ENCODE measurements at regions not wholly inside any gene's neighbourhood (a gene's known extent, or its start where the extent isn't known, plus 50 kb on each side); places are given as distances from the start of the nearest gene placed in this dataset.

DNA sequence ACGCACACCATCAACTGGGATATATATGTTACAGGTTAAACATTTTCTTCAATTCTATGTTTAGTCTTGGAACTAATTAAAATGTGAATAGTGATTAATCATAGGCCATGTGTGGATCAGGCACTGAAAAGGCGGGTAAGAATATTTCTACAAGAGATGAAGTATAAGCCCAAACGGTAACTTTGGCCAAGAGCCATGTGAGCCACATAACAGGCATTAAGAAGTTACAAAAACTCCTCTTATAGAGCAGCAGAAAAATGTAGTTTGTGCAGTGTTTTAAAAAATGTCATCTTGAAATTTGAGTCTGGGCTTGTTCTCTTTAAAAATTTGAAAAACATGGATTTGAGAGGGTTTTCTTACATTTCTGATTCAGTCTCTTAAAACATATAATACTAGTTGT is 521.8 kb upstream of the DIPK2B start:
- no peak for DNase-seq

DNA sequence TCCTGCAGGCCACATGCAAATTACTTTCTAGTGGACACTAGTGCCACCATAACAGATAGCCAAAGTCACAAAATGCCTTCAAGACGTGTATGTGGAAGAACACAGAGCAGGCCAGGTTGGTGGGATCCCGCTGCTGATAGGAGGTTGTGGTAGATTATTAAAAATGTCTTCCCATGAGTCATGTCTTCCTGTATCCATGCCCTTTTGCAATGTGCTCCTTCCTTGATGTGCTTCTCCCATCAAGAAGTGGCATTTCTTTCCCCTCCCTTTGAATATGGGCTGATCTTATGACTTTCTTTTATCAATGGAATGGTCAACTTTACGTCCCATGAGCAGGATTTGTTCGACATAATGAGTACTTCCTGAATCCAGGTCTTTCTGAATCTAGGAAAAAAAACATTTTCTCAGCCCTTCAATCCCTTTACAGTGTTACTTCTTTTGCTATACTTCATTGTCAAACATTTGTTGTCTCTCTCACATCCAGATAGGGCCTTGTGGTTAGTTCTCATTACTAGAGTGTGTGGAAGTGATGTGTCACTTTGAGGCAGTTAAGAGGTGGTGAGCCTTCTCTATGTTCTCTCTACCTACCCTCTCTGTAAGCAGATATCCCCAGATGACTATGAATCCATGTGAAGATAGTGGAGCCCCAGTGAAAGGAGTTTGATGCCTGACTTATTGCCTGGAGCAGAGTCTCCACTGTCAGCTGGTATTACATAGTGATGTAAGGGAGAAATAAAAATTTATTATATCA is 519.2 kb upstream of the DIPK2B start:
- no peak for DNase-seq

DNA sequence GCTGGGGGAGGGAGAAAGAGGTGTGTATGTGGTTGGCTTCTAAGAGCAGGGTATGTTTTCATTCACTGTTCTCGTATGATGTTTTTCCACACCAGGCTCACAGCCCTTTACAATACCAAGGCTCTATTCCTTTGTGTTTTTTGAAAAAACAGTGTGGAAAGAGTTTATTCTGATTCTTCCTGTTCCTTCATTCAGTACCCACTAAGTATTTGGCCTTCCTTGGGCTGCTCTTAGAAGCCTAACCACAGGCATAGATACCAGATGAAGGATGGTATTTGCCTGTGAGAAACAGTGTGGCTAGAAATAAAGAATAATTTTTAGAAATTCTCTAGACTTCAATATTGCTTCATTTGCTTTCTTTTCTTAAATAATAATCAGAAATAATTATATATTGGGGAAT is 518.0 kb upstream of the DIPK2B start:
- DNase-seq = no peak

DNA sequence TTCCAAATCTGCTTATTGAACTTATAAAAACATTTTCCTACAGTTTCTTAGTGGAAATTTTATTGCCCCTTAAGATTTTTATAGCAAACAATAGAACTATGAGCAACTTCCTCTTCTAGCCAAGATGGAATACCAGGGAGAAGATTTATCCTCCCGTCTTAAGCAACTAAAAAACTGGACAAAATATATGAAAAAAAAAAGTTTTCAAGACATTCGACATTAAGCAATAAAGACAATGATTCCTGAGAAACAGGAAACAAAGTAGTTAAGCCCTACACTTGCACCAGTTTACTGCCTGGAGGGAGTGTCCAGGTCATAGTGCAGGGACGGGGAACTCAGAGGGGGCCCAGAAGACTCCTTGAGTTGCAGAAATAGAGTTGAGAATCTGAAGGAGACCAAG is 516.1 kb upstream of the DIPK2B start:
- no peak for DNase-seq

DNA sequence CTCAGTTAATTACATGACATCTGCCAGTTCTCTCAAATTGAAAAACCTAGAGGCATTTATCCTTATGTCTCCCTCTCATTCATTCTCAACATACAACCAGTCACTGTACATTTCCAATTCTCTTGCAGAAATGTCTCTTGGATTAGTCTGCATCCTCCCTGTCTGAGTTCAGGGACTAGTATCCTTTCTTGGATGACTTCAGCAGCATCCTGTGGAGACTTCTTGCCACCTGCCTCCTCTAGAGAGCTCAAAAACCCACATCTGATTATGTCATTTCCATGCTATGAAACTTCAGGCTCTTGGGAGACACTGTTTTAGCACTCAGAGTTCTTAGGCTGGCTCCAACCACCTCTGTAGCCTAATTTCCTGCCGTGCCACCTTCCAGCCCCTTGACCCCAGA is 515.1 kb upstream of the DIPK2B start:
- DNase-seq = no peak

DNA sequence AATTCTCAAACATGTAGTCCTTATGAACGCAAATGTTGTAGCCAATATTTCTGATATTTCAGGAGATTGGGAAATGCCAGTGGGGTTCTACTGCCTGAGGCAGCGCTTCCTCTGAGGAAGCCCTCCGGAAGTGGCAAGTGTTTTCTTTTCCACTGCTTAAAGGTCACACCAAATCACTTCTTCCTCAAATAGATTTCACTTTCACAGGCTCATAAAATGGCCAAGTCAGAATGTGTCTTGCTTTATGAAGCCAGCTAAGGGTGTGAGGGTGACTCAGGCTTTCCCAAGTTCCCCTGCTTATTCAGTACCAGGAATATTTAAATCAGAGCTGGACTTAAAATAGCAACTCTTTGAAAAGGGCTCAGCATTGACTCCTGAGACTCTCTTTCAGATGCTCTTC is 514.2 kb upstream of the DIPK2B start:
- DNase-seq = no peak

DNA sequence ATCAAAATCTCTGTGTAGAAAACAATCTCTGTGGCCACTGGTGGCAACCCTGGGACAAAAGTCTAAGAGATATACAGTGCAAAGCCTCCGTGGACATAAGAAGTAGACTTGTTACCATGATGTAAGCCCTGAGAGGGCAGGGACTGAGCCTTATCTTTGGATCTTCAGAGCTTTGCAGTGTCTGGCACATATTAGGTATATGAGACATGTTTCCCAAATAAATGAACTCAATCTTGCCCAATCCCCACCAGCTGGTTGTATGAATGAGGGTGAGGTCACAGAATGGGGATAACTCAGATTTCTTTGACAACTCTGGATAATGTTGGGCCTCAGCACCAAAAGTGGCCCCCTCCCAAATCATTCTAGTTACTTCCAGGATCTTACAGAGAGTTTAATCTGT is 511.4 kb upstream of the DIPK2B start:
- DNase-seq = no peak

DNA sequence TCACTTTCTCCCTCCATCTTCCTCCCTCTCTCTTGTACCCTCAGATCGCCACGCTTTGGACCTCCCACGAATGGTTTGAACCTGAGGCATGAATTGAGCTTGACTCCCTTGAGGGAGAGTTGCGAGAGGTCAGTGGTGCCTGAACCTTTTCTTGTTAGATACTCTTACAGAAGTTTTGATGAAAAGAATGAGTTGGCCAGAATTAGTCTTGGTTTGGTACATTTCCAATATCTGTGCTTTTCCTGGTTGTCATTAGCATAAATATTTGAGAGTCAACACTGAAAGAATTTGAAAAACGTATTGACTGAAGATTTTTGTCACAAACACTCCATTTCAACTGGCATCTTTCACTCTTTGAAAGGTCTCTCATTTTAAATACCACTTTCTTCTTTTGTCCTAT is 510.6 kb upstream of the DIPK2B start:
- no peak for DNase-seq

DNA sequence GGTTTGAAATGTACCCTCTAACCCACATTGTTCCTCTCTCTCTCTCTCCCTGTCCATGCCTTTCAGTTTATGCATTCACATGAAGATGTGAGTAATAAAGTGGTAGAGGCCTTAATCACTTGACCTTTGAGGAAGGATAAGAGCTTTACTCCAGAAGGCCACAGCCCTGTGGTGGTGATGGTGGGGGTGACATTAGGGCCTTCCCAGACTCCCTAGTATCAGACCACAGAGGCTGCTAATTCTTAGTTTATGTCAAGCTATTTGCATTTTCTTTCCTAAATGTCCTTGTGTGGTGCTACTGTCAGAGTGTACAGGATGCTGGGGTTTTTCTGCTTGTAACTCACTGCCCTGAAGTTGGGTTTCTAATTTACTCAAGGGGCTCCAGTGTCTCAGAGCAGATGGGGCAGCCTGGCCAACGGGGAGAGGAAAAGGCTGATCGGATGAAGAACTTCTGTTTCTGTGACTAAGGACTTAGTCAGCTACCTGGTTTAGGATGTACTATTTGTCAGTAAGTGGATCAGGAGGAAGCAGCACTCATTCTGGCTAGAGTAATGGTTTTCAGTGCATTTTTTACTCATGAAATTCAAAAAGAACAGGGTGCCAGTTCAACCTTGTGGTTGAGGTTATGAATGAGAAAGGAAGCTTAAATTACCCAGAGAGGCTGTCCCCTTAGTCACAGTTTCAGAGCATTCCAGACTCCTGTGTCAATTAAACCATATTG is 509.6 kb upstream of the DIPK2B start:
- no peak for DNase-seq

DNA sequence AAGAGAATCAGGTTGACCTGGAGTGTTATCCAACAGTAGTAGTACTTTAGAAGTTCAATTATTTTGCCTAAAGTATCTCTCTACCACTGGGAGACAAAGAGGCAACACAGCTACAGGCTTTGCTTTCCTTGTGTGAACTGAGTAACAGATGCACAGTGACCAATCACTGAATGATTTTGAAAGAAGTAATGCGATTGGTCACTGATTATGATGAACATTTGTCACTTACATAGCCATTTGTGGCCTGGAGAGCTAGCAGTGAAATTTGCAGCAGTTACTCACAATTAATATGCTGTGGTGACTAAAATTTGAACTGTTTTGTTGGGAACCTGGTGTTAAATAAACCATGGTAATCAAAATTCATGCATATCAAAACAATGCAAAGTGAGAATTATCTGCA is 508.7 kb upstream of the DIPK2B start:
- DNase-seq = no peak

DNA sequence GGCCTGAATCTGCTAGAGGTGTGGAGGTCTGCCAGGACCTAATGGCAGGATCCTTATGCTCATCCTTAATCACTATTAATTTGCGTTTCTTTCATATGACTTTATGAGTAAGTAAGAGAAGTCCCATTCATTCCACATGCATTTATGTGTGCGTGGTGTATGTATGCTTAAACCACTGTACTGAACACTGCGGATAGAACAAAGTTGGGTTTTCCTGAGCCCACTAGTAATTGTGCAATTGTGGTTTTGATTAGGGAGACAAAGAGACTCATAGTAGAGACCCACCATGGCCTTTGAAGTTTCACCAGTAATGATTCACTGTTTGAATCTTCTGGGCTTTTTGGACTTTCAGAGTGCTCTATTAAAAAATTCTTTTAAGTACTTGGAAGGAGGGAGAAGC is 498.5 kb upstream of the DIPK2B start:
- no peak for DNase-seq

DNA sequence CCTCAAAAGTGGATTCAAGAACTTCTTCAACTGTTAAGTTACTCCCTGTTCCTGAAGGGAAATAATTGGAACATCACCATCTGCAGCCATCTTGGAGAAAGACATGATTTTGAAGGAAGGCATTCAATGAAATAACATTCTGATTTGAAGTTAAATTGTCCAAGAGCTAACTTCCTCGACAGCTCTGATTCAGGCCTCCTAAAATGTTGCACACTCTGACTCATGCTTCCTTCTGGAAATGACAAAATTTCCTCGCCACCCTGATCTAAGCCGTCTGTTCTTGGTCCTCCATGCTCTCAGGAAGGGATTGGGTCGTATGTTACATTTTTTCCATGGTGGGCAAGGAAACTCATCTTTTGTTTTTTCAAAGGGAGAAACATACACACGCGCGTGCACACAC is 496.9 kb upstream of the DIPK2B start:
- no peak for DNase-seq

DNA sequence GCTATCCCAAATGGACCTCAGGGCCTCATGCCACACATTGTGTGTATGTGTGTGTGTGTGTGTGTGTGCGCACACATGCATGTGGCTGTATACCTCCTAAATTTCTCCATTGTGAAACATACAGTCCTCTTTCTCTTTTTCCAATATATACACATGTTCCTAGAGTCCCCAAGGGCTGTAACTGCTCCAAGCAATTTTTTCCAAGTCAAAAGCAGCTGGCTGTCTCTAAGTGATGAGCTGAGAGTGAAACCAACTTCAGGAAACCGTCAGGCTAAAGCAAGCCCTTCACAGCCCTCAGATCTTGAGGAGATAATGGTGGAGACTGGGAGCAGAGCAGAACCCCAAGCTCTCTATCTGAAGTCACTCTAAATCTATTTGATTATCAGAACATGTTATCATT is 496.1 kb upstream of the DIPK2B start:
- no peak for DNase-seq

DNA sequence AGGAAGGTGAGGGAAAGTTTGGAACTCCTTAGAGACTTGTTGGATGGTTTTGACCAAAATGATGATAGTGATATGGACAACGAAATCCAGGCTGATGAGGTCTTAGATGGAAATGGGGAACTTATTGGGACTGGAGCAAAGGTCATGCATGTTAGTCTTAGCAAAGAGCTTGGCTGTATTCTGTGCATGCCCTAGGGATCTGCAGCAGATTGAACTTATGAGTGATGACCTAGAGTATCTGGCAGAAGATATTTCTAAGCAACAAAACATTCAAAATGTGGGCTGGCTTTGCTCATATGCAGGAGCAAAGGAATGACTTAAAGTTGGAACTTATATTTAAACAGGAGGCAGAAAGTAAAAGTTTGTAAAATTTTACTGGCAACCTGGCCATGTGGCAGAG is 489.3 kb upstream of the DIPK2B start:
- DNase-seq = no peak

DNA sequence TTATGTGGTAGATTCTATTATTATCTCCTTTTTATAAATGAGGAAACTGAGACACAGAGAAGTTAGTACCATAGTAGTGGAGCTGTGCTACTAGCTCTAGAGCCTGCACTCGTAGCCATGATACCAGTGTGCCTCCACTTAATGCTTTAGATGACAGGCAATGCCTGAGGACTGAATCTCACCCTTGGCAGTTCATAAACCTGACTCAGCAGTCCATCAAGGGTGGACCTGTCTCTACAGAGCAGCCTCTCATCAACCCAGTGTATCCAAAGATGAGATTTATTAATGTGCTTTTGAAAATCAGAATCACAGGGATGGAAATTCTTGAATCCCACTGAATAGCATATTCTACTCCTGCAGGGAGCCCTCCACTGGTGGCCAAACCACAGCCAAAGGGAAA is 483.2 kb upstream of the DIPK2B start:
- DNase-seq = no peak

DNA sequence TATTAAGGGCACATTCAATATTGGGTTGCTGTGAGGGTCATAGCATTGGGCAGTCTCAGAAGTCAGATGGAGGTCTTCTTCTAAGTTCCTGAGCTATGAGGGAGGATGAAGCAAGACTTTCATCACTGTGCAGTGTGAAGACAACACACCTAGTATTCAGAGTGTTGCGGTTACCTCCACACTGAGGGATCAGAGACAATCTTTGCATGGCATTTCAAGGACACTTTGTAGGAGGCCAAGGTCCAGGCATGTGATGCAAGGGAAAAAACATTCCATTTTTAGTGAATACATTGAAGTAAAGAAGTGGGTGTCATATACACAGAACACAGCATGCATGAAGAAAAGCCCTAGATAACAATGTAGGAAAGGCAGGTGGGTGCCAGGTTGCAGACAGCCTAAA is 481.2 kb upstream of the DIPK2B start:
- DNase-seq = no peak

DNA sequence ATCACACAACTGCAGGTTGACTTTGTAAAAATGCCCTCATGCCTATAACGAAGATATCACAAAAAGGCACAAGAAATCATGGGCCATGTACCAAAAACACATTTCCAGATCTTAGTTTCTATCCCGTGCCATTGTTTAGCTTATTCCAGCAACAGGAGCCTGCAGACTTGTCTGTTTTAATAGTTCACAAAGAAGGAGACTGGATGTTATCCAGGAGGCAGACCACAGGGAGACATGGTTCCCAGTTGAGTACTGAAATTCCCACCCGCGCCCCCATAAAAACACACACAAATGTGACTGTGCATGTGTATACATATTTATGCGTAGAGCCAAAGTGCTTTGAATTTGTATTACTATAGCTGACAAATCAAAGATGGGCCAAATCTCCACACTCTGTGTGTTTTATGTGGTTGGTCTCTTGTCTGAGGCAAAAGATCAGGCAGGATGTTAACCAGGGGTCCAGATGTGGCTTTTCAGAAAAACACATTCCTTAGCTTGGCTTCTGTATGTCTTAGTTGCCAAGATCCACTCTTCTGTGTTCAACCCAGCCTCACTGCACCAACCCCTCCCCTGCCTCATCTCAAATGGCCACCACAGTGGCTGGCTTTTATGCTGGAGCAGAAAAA is 469.2 kb upstream of the DIPK2B start:
- no peak for DNase-seq

DNA sequence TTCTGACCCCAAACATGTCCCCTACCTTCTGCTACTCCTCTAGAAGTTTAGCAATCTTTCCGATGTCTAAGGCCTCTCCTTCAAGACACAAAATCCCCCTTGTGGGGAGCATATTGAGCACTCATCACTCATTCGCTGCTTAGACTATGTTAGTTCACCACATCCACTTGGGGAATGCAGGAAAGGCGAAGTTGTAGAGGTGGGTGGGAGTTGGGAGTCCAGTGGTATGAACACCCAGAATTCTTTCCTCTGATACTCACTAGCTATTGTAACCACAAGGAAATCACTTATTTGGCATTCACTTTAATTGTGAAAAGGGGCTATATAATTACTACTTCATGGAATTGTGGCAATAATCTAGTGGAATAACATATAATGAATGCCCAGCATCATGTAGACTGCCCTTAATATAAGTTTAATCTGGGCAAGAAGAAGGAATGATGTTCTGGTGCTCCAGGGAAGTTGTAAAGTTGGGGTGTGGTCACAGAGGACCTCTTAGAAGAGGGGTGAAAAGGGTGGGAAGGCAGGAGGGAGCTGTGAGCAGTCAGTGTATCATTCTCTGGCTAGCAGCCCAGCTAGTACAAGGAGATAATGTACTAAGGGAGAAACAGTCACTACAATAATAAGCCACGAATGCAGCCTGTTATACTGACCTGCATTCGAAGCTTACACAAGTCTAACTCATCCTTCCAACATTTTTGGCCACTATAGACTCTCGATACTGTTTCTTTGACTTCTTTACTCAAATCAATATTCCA is 468.2 kb upstream of the DIPK2B start:
- no peak for DNase-seq

DNA sequence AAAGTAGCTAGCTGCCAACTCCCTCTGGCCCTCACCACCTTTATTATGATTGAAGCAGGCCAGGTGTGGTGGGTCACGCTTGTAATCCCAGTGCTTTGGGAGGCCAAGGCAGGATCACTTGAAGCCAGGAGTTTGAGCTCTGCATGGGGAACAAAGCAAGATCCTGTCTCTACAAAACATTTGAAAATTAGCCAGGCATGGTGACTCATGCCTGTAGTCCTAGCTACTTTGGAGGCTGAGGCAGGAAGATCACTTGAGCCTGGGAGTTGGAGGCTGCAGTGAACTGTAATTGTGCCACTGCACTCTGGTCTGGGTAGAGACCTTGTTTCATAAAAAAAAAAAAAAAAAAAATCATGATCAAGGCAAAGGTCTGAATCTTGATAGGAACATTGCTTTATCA is 467.0 kb upstream of the DIPK2B start:
- DNase-seq = no peak

DNA sequence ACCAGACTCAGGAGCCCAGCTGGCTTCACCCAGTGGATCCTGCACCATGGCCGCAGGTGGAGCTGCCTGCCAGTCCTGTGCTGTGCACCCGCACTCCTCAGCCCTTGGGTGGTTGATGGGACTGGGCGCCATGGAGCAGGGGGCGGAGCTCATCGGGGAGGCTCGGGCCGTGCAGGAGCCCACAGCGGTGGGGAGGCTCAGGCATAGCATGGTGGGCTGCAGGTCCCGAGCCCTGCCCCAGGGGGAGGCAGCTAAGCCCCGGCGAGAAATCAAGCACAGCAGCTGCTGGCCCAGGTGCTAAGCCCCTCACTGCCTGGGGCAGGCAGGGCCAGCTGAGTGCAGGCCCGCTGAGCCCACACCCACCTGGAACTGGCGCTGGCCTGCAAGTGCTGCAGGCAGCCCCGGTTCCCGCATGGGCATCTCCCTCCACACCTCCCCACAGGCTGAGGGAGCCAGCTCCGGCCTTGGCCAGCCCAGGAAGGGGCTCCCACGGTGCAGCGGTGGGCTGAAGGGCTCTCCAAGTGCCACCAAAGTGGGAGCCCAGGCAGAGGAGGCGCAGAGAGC is 464.1 kb upstream of the DIPK2B start:
- no peak for DNase-seq

DNA sequence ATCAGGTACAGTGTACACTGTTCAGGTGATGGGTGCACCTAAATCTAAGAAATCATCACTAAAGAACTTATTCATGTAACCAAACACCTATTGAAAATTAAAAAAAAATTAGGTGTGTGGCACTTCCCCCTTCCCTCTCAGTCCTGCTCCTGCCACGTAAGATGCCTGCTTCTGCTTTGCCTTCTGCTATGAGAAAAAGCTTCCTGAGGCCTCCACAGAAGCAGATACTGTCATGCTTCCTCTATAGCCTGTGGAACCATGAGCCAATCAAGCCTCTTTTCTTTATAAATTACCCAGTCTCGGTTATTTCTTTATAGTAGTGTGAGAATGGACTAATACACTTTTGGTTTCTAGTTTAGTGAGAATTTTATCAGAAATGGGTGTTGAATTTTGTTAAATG is 459.8 kb upstream of the DIPK2B start:
- DNase-seq = no peak

DNA sequence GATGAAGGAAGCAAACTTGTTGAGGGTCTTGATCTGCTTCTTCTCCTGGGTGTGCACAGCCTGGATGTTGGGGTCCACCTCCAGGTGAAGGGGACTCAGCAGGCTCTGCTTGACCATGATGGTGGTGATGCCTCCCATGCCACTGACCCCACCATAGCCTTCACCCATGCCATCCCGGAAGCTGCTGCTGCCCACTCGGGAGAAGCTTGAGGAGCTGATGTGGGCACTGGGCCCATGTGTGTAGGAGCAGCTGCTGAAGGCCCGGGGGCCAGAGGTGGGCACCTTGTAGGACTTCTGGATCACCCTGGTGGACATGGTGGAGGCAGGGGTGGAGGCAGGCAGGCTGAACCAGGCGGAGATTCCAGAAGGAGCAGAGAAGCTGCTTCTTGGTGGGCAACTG is 432.7 kb upstream of the DIPK2B start:
- DNase-seq = no peak

DNA sequence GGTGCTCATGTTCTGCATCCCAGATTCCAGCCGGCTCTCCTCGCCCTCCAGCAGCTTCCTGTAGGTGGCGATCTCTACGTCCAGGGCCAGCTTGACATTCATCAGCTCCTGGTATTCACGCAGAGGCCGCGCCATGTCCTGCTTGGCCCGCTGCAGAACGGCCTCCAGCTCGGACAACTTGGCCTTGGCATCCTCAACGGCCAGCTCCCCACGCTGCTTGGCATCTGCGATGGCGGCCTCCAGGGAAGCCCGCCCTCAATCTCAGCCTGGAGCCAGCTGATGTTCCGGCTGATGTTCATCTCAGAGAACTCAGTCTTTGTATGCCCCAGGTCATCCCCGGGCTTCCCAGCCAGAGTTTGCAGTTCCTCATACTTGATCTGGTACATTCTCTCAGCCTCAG is 431.8 kb upstream of the DIPK2B start:
- no peak for DNase-seq

Measured in NCI-H2171 treated with DMSO at 0.1 percent for 48 hours (cell line).